HEK293T (cell line): ENCODE measurements at regions not wholly inside any gene's neighbourhood (a gene's known extent, or its start where the extent isn't known, plus 50 kb on each side); places are given as distances from the start of the nearest gene placed in this dataset.

Experiments
- CTCF ChIA-PET: fragments of 350-600 bp; formaldehyde crosslinking; extraction: SDS; loops from one replicate; lab custom pipeline; 2021; ENCODE audit warnings: antibody characterized with exemption, inconsistent platforms; lab: Yijun Ruan, JAX
- POLR2A ChIA-PET: fragments of 350-600 bp; formaldehyde crosslinking; extraction: SDS; loops from one replicate; lab custom pipeline; 2020; ENCODE audit warnings: antibody characterized with exemption, inconsistent platforms; lab: Yijun Ruan, JAX
- DNase-seq: peaks from one replicate; pipeline ENCODE4 v3.0.0; 2012; ENCODE audit warnings: mixed read lengths; ENCODE audit errors: extremely low spot score
- ARNT ChIP-seq: fragments of 450-650 bp; IDR thresholded peaks from 2 replicates; pipeline ENCODE4 v1.6.1; 2017; ENCODE audit warnings: mild to moderate bottlenecking
- BHLHE40 ChIP-seq: fragments of 450-650 bp; IDR thresholded peaks from 2 replicates; pipeline ENCODE4 v1.6.1; 2016; ENCODE audit warnings: mild to moderate bottlenecking, moderate library complexity, borderline replicate concordance
- CTBP1 ChIP-seq: fragments of 450-650 bp; IDR thresholded peaks from 2 replicates; pipeline ENCODE4 v1.6.1; 2016; ENCODE audit warnings: borderline replicate concordance
- ELF4 ChIP-seq: fragments of 450-650 bp; IDR thresholded peaks from 2 replicates; pipeline ENCODE4 v1.6.1; 2017; ENCODE audit warnings: antibody characterized with exemption
- FOXA1 ChIP-seq: fragments of 450-650 bp; IDR thresholded peaks from 2 replicates; pipeline ENCODE4 v1.6.1; 2016; ENCODE audit warnings: mild to moderate bottlenecking
- FOXK2 ChIP-seq: fragments of 450-650 bp; IDR thresholded peaks from 2 replicates; pipeline ENCODE4 v1.6.1; 2016; ENCODE audit warnings: mild to moderate bottlenecking
- FOXM1 ChIP-seq: fragments of 450-650 bp; IDR thresholded peaks from 2 replicates; pipeline ENCODE4 v1.6.1; 2017; ENCODE audit warnings: mild to moderate bottlenecking, borderline replicate concordance
- HDGF ChIP-seq: fragments of 450-650 bp; IDR thresholded peaks from 2 replicates; pipeline ENCODE4 v1.6.1; 2017; ENCODE audit warnings: antibody characterized with exemption, borderline replicate concordance
- L3MBTL2 ChIP-seq: fragments of 450-650 bp; conservative IDR thresholded peaks from 2 replicates; pipeline ENCODE4 v1.6.1; 2016; ENCODE audit warnings: mild to moderate bottlenecking
- LEF1 ChIP-seq: fragments of 450-650 bp; IDR thresholded peaks from 2 replicates; pipeline ENCODE4 v1.6.1; 2017; ENCODE audit warnings: mild to moderate bottlenecking, borderline replicate concordance
- NFRKB ChIP-seq: fragments of 450-650 bp; IDR thresholded peaks from 2 replicates; pipeline ENCODE4 v1.6.1; 2016; ENCODE audit warnings: mild to moderate bottlenecking, moderate library complexity
- SP1 ChIP-seq: fragments of 450-650 bp; IDR thresholded peaks from 2 replicates; pipeline ENCODE4 v1.6.1; 2017
- SUZ12 ChIP-seq: fragments of 450-650 bp; IDR thresholded peaks from 2 replicates; pipeline ENCODE4 v1.6.1; 2016; ENCODE audit warnings: mild to moderate bottlenecking
- TARDBP ChIP-seq: fragments of 450-650 bp; IDR thresholded peaks from 2 replicates; pipeline ENCODE4 v1.6.1; 2016
- ZNF384 ChIP-seq: fragments of 450-650 bp; IDR thresholded peaks from 2 replicates; pipeline ENCODE4 v1.6.1; 2016
- TF ChIP-seq, protein P1 (sequence below): fragments of 450-650 bp; IDR thresholded peaks from 2 replicates; pipeline ENCODE4 v1.6.1; 2016

DNA sequence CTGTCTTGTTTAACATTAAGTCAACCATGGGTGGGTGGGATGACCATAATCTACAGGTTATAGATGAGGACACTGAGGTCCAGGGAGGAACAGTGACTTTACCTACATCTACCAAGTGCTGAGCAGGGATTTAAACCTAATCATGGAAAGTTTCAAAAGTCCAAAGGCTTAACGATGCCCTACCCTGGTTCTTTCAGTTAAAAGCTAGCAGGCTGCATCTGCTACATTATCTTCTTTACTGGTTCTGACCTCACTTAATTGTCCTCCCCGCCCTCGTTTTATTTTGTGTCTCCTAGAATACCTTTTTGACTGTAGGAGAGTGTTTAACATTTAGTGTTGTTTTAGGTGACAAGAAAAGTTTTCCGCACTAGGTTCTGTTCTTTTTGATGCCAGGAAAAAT lies 735.2 kb downstream of the TLR4 start:
- ChIA-PET CTCF (no interaction called here), POLR2A (no interaction called here)
- no peak for DNase-seq
- TF ChIP-seq ELF4 (no peak), TARDBP (no peak), FOXK2 (no peak), L3MBTL2 (no peak), LEF1 (no peak), ARNT (no peak)
- TF ChIP-seq, protein P1, sequence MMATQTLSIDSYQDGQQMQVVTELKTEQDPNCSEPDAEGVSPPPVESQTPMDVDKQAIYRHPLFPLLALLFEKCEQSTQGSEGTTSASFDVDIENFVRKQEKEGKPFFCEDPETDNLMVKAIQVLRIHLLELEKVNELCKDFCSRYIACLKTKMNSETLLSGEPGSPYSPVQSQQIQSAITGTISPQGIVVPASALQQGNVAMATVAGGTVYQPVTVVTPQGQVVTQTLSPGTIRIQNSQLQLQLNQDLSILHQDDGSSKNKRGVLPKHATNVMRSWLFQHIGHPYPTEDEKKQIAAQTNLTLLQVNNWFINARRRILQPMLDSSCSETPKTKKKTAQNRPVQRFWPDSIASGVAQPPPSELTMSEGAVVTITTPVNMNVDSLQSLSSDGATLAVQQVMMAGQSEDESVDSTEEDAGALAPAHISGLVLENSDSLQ = no peak

GRCh38 chr9:118444403-118444802 lies 740.2 kb downstream of the TLR4 start:
- ChIA-PET CTCF (no interaction called here), POLR2A (no interaction called here)
- TF ChIP-seq SUZ12 = no peak
- TF ChIP-seq CTBP1 = no peak
- TF ChIP-seq, protein P1 = no peak
- TF ChIP-seq FOXA1 = no peak
- TF ChIP-seq SP1 = no peak
- no peak for TF ChIP-seq NFRKB
- TF ChIP-seq ELF4 = no peak
- no peak for TF ChIP-seq L3MBTL2
- TF ChIP-seq FOXK2 = no peak
- TF ChIP-seq ZNF384 = no peak
- no peak for TF ChIP-seq ARNT
- no peak for TF ChIP-seq TARDBP
- TF ChIP-seq HDGF = no peak
- TF ChIP-seq LEF1 = no peak
- TF ChIP-seq BHLHE40 = no peak
- no peak for TF ChIP-seq FOXM1
- no peak for DNase-seq

- CTCF ChIA-PET = no interaction called here
- DNase-seq = no peak
- TF ChIP-seq ELF4 (no peak), SUZ12 (no peak), SP1 (no peak), HDGF (no peak), ARNT (no peak), FOXM1 (no peak), BHLHE40 (no peak), L3MBTL2 (no peak)
- POLR2A ChIA-PET = no interaction called here
Measured at GRCh38 chr9:118446943-118447639, 742.9 kb downstream of the TLR4 start.

GRCh38 chr9:118449554-118449953 lies 745.4 kb downstream of the TLR4 start:
- TF ChIP-seq FOXK2 (no peak), ZNF384 (no peak), ELF4 (no peak), FOXM1 (no peak), FOXA1 (no peak), LEF1 (no peak)
- CTCF ChIA-PET = interaction anchor here (0.6 kb wide), 1 partner anchor 73 kb away, joined by 3 read pairs; no protein-coding TSS in a partner anchor
- DNase-seq = no peak
- POLR2A ChIA-PET = no interaction called here

GRCh38 chr9:118455259-118455658 lies 751.1 kb downstream of the TLR4 start:
- DNase-seq = no peak
- ChIA-PET POLR2A (no interaction called here), CTCF (no interaction called here)
- TF ChIP-seq HDGF (no peak), BHLHE40 (no peak), SUZ12 (no peak), FOXK2 (no peak), NFRKB (no peak), TARDBP (no peak), FOXA1 (no peak), ZNF384 (no peak), LEF1 (no peak), ELF4 (no peak), L3MBTL2 (no peak), FOXM1 (no peak)
- TF ChIP-seq, protein P1 = no peak

- DNase-seq = no peak
- CTCF ChIA-PET = no interaction called here
- POLR2A ChIA-PET = no interaction called here
- TF ChIP-seq BHLHE40 (no peak), ARNT (no peak), LEF1 (no peak), ELF4 (no peak), FOXK2 (no peak), FOXM1 (no peak), ZNF384 (no peak), FOXA1 (no peak), SUZ12 (no peak), SP1 (no peak), TARDBP (no peak), HDGF (no peak), NFRKB (no peak), L3MBTL2 (no peak), CTBP1 (no peak)
- TF ChIP-seq, protein P1 = no peak
Measured at GRCh38 chr9:118455788-118456187, 751.6 kb downstream of the TLR4 start.
